Tibial artery (tissue), 4 donors: ENCODE measurements at regions not wholly inside any gene's neighbourhood (a gene's known extent, or its start where the extent isn't known, plus 50 kb on each side); places are given as distances from the start of the nearest gene placed in this dataset.

Experiments
- DNase-seq, 2 donors: peaks; one replicate each; pipeline ENCODE4 v3.0.0-alpha.2; 2019
- H3K27ac ChIP-seq, 2 donors: fragments of 200-600 bp; sonication (generic) in 1 of 2; 1 replicate in 1 of 2; 2 replicates in 1 of 2; pipeline ENCODE4 v1.5.1; 2018 to 2019; ENCODE audit warnings: mild to moderate bottlenecking in 1 of 2
- H3K27me3 ChIP-seq, 2 donors: fragments of 200-600 bp; sonication (generic) in 1 of 2; one replicate each; pipeline versions ENCODE4 v1.5.1 to v1.6.0; 2016 to 2019
- H3K36me3 ChIP-seq, 3 donors: fragments of 200-600 bp; sonication (generic) in 2 of 3; one replicate each; pipeline ENCODE4 v1.5.1; 2016 to 2019; ENCODE audit warnings: mild to moderate bottlenecking in 2 of 3
- H3K4me1 ChIP-seq, 4 donors: fragments of 200-600 bp; sonication (generic) in 2 of 4; 1 replicate in 3 of 4; 2 replicates in 1 of 4; pipeline ENCODE4 v1.5.1; 2016 to 2019
- H3K4me3 ChIP-seq, 2 donors: fragments of 200-600 bp; sonication (generic) in 1 of 2; 1 replicate in 1 of 2; 2 replicates in 1 of 2; pipeline ENCODE4 v1.5.1; 2018 to 2019; ENCODE audit warnings: mild to moderate bottlenecking in 2 of 2
- H3K9me3 ChIP-seq, 3 donors: fragments of 200-600 bp; sonication (generic) in 1 of 3; one replicate each; pipeline ENCODE4 v1.5.1; 2016 to 2019
- CTCF ChIP-seq, 2 experiments: fragments of 200-600 bp in 1 of 2; fragments of 450-650 bp in 1 of 2; IDR thresholded peaks; one replicate each; pipeline ENCODE4 v1.5.1; 2017 to 2019; ENCODE audit warnings: antibody characterized with exemption in 2 of 2, mild to moderate bottlenecking in 1 of 2, moderate library complexity in 1 of 2
- intact Hi-C: fragments of 100-400 bp; cut with DNase I; formaldehyde crosslinking; loops from one replicate; pipeline ENCODE4 v1.15.0; 2023; ENCODE audit warnings: low total_unique reads

GRCh38 chr5:86101966-86102365, 515.8 kb upstream of the COX7C start:
- Histone ChIP-seq H3K9me3 (no peaks in the 10 kb centered on the region), H3K4me1 (no peaks in the 10 kb centered on the region), H3K27me3 (no peaks in the 10 kb centered on the region), H3K27ac (no peak overlapping the region), H3K36me3 (no peaks in the 10 kb centered on the region), H3K4me3 (no peak overlapping the region)
- no peak for TF ChIP-seq CTCF (IDR thresholded peaks at IDR 0.05)
- intact Hi-C loops: no loop called here
- no peak for DNase-seq

GRCh38 chr5:86108825-86109224, 508.9 kb upstream of the COX7C start:
- Histone ChIP-seq H3K27me3 (no peaks in the 10 kb centered on the region), H3K9me3 (peaks cover 0 to 9% (median 0%) of the 10 kb centered on the region in 3 donors), H3K36me3 (no peaks in the 10 kb centered on the region), H3K4me3 (no peak overlapping the region), H3K4me1 (no peaks in the 10 kb centered on the region), H3K27ac (no peak overlapping the region)
- DNase-seq: no peak
- TF ChIP-seq CTCF (IDR thresholded peaks at IDR 0.05): no peak
- intact Hi-C loops: no loop called here

GRCh38 chr5:86112249-86112648, 505.5 kb upstream of the COX7C start:
- Histone ChIP-seq H3K4me1 (no peaks in the 10 kb centered on the region), H3K27ac (no peak overlapping the region), H3K4me3 (no peak overlapping the region), H3K27me3 (no peaks in the 10 kb centered on the region), H3K36me3 (no peaks in the 10 kb centered on the region), H3K9me3 (peaks cover 0 to 9% (median 0%) of the 10 kb centered on the region in 3 donors)
- intact Hi-C loops: no loop called here
- no peak for DNase-seq
- no peak for TF ChIP-seq CTCF (IDR thresholded peaks at IDR 0.05)

- H3K27ac ChIP-seq: no peak overlapping the region
- H3K27me3 ChIP-seq: no peaks in the 10 kb centered on the region
- H3K9me3 ChIP-seq: no peaks in the 10 kb centered on the region
- no peaks in the 10 kb centered on the region for H3K36me3 ChIP-seq
- H3K4me3 ChIP-seq: no peak overlapping the region
- no peak for TF ChIP-seq CTCF (IDR thresholded peaks at IDR 0.05)
- no peaks in the 10 kb centered on the region for H3K4me1 ChIP-seq
- intact Hi-C loops: no loop called here
- DNase-seq: no peak
Measured at GRCh38 chr5:86115164-86115563, 502.6 kb upstream of the COX7C start.

- Histone ChIP-seq H3K27me3 (no peaks in the 10 kb centered on the region), H3K4me1 (no peaks in the 10 kb centered on the region), H3K9me3 (no peaks in the 10 kb centered on the region), H3K27ac (no peak overlapping the region), H3K4me3 (no peak overlapping the region), H3K36me3 (no peaks in the 10 kb centered on the region)
- no peak for DNase-seq
- TF ChIP-seq CTCF (IDR thresholded peaks at IDR 0.05): no peak
- intact Hi-C loops: no loop called here
Measured at GRCh38 chr5:86118542-86118941, 499.2 kb upstream of the COX7C start.

- no peak overlapping the region for H3K4me3 ChIP-seq
- no peak overlapping the region for H3K27ac ChIP-seq
- no peak for TF ChIP-seq CTCF (IDR thresholded peaks at IDR 0.05)
- H3K27me3 ChIP-seq: no peaks in the 10 kb centered on the region
- DNase-seq: no peak
- no peaks in the 10 kb centered on the region for H3K4me1 ChIP-seq
- no peaks in the 10 kb centered on the region for H3K36me3 ChIP-seq
- intact Hi-C loops: no loop called here
- no peaks in the 10 kb centered on the region for H3K9me3 ChIP-seq
Measured at GRCh38 chr5:86124333-86124732, 493.4 kb upstream of the COX7C start.
